ENCODE measurements at regions not wholly inside any gene's neighbourhood (a gene's known extent, or its start where the extent isn't known, plus 50 kb on each side); places are given as distances from the start of the nearest gene placed in this dataset.

DNA sequence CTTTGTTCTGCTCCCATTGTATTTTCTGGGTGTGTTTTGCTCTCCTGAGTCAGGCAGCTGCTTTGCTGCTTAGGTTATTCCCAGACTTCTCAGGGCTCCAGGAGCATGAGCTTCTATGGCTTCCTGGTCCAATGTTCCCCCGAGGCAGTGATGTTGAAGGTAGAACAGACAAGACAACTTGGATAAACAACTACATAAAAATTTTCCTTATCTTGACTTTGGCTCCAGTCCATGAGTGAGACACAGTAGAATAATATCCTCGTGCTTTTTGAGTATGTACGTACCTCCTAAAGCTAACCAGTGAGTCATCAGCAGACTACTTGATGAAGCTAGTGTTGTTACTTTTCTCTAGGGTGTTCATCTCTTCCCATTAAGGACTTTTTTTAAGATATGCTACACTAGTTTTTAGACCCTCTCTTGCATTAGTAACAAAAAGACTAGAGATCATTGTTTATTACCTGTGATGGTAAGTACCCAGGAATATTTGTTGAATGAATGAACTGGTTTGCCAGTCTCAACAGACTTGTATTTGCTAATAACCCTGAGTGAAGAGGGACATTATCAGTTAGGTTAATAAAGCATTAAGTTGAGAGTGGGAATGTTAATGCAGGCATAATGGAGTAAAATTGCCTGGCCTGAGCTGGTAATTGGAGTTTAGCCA, 131.9 kb downstream of the FHIP1A start:
- TF ChIP-seq, protein P1, sequence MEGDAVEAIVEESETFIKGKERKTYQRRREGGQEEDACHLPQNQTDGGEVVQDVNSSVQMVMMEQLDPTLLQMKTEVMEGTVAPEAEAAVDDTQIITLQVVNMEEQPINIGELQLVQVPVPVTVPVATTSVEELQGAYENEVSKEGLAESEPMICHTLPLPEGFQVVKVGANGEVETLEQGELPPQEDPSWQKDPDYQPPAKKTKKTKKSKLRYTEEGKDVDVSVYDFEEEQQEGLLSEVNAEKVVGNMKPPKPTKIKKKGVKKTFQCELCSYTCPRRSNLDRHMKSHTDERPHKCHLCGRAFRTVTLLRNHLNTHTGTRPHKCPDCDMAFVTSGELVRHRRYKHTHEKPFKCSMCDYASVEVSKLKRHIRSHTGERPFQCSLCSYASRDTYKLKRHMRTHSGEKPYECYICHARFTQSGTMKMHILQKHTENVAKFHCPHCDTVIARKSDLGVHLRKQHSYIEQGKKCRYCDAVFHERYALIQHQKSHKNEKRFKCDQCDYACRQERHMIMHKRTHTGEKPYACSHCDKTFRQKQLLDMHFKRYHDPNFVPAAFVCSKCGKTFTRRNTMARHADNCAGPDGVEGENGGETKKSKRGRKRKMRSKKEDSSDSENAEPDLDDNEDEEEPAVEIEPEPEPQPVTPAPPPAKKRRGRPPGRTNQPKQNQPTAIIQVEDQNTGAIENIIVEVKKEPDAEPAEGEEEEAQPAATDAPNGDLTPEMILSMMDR (IDR thresholded peaks at IDR 0.05; ENCODE audit: insufficient read depth, low read length, poor library complexity, severe bottlenecking) = no peak
- no peak for TF ChIP-seq EZH2phosphoT487 (conservative IDR thresholded peaks at IDR 0.05; ENCODE audit: low read length)

Measured in SU-DHL-6 (cell line).